SKM-1 treated with dmso at 0.1 percent for 144 hours (cell line): ENCODE measurements at regions not wholly inside any gene's neighbourhood (a gene's known extent, or its start where the extent isn't known, plus 50 kb on each side); places are given as distances from the start of the nearest gene placed in this dataset.
"Not testable (repeated sequence)": the region's sequence is repeated elsewhere in the genome, so short reads cannot be mapped to it uniquely, and the experiment has no call there.

Experiments used
- DNase-seq: peaks from one replicate; lab custom pipeline; 2025; ENCODE audit not compliant: unreplicated experiment; lab: John Stamatoyannopoulos, UW

DNA sequence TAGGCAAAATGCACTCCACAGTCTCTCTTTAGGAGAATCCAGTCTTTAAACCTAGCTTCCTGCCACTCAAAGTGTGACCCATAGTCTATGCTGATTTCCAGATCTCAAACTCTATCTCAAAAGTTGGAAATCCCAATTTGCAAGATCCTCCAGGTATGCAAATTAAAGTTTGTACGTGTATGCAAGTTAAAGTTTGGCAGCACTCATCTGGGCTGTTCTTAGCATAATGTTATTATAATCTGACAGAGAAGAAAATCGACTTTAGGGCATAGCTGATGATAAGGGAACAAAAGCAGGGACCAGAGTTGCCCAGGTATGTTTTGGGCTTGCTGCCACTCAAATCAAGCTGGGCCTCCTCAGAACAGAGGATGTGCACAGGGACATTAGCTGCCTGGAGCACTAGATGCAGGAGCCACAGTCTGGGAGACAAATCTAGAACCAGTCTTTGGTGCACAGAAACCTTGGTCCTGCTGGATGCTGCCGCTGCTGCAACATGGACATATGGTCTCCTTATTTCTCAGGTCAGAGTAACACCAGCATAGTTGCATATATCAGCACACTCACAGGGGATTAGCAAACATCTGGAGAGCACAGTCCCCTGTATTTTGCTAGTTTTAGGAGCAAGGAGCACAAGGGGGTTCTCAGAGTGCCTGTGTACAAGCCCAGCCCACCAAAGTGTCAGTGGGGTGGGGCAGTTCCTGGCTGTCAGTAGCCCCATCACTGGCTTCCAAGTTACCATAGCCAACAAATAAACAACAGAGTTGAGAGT, 242.6 kb downstream of the TTC32 start:
- no peak for DNase-seq

GRCh38 chr2:19656011-19656410, 245.8 kb downstream of the TTC32 start:
- DNase-seq = no peak

- no peak for DNase-seq
Observed at GRCh38 chr2:19654310-19655090, 247.3 kb downstream of the TTC32 start.

DNA sequence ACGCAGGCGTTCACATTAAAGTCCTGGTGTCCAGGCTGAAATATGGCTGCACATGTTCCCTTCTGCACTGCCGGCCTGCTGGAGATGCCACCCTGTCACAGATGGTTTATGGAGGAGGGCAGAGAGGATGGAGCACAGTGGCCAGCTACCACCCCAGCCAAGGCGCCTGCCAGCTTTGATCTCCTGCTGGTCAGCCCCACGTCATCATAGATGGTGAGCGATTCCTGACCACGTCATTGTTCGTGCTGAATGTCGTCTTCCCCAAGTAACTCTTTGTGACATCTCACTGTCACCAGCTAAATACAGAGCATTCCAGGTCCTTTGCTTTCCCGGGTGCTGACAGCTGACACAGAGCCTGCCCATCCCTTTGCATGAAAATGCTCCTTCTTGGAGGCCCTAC, 248.3 kb downstream of the TTC32 start:
- no peak for DNase-seq

GRCh38 chr2:19652811-19653210, 249.0 kb downstream of the TTC32 start:
- DNase-seq = no peak

- no peak for DNase-seq
Observed at GRCh38 chr2:19651466-19651865, 250.3 kb downstream of the TTC32 start.

DNA sequence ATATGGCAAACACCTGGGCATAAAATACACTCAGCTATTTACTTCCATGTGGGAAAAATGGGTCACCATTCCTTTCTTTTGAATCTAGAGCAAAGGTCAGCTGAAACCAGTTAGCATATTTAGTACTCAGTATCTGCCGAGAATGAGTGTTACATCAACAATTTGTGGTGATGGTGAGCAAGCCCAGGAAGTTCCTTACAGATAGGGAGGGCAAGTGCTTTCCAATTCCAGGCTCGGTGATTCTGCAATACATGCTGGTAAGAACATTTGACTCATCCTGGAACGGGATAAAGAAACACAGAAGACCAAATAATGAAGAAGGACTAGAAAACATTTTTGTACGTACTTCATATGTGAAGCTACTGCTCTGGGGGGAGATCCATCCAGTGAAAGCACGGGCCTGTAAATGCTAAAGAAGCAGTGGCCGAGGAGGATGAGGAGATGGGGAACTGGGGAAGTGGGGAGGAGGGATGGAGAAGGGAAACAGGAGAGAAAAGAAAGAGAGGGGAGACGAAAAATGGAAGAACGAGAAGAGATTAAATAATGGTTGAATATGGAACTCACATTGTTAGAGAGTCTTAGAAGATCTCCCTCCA, 251.9 kb downstream of the TTC32 start:
- no peak for DNase-seq

GRCh38 chr2:19649142-19649541, 252.6 kb downstream of the TTC32 start:
- DNase-seq = no peak

DNA sequence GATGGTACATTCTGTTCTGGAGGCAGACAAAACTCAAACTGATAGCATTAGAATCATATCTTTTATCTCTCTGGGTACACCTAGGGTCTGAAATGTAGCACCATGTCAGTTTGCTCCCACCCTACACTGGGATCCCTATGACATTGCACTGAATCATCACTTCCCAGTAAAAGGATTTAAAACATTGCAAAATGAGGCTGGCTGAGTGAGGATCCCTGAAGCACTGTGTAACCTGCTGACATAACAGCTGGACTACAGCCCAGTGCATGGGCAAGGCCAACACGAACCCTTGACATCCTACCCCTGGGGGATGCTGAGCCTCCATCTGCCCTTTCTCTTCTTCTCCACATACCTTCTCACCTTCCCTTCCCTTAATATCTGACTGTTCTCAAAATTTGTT, 253.2 kb downstream of the TTC32 start:
- DNase-seq = no peak

- DNase-seq = no peak
Observed at GRCh38 chr2:19646987-19647386, 254.8 kb downstream of the TTC32 start.

DNA sequence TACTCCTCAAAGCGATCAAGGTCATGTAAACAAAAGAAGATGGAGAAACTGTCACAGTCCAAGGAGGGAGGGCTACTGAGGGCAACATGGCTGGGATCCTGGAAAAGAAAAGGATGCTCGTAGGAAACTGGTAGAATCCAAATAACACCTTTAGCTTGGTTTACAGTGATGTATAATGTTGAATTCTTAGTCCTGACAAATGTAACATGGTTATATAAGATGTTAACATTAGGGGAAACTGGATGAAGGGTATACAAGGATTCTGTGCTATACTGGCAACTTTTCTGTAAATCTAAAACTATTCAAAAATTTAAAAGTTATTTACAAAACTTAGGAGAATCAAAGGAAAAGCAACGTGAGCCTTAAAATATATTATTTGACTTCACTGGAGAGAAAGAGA, 257.0 kb downstream of the TTC32 start:
- no peak for DNase-seq

- no peak for DNase-seq
Observed at GRCh38 chr2:19643117-19643518, 258.7 kb downstream of the TTC32 start.

GRCh38 chr2:19642501-19642900, 259.3 kb downstream of the TTC32 start:
- no peak for DNase-seq

- DNase-seq = no peak
Observed at GRCh38 chr2:19635951-19636510, 265.8 kb downstream of the TTC32 start.

DNA sequence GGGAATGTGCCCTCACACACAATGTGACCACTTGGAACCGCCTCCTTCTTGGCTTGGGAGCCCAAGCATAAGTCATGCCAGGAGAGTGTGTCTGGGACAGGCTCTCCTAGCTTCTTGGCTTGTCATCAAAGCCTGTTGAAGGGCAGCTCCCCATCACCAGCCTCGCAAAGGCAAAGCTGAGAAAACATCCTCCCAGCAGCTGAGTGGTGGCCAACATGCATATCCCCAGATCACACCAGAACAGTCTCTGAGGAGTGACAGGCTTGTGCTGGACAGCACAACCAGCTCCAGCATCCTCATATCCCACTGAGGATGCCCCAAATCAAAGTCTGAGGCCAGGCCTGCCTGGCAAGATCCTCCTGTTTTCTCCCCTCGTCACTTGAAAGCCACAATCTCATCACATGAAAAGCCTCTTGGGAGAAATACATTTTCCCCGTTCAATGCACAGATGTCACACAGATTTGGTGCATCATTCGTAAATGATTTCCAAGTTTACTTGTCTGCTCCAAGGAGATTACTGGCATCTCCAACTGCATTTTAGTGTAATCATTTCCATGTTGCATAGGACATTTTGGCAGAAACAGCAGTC, 269.3 kb downstream of the TTC32 start:
- DNase-seq = no peak

DNA sequence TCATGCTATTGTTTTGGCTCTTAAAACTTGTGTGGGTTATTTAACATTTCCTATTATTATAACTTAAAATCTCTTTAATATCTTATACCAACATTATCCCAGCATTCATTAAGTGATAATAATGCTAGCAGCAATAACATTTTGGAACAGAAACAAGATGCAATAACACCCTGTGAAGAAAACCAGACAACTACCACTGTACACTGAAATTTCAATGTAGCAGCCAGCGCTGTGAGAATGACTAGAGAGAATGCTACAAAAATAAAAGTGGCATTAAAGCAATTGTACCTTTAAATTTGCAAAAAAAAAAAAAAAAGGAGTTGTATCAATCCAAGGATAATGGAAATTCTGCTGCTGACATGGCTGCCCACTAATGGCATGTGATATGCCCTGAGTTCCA, 269.9 kb downstream of the TTC32 start:
- no peak for DNase-seq

GRCh38 chr2:19630921-19631320, 270.9 kb downstream of the TTC32 start:
- DNase-seq = no peak

DNA sequence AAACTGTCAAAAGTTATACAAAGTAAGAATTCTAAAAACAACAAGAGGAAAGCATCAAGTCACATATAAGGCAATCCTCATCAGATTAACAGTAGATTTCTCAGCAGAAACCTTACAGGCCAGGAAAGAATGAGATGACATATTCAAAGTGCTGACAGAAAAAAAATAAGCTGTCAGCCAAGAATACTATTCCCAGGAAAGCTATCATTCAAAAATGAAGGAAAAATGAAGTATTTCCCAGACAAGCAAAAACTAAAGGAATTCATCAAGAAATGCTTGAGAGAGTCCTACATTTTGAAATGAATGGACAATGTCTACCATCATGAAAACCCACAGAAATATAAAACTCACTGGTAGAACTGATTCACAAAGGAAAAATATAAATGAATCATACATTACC, 268.9 kb upstream of the OSR1 start:
- no peak for DNase-seq

DNA sequence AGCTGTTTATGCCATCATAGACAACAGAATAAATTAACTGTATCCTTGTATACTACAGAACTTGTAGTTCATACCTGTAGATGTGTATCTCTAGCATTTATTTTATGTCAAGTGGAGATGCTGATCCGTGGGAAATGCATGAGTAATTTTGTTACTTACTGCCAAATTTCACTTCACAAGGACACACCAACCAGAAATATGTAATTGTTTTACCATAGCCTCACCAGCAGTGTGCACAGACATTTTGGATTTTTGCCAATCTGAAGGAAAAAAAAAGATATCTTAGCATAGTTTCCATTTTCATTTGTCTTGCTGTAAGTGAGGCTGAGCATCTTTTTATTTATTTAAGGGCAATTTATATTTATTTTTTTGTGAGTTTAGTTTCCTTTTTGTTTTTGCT, 265.1 kb upstream of the OSR1 start:
- no peak for DNase-seq

- no peak for DNase-seq
Observed at GRCh38 chr2:19617257-19617848, 258.9 kb upstream of the OSR1 start.

DNA sequence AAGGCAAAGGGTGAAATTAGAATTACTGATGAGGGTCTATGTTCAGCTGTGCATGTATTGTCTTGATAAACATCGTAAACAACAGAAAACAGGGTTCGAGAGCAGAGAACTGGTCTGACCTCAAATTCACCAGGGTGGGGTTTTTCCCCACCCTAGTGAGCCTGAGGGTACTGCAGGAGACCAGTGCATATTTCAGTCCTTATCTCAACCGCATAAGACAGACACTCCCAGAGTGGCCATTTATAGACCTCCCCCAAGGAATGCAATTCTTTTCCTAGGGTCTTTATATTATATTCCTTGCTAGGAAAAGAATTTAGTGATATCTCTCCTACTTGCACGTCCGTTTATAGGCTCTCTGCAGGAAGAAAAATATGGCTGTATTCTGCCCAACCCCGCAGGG, 257.0 kb upstream of the OSR1 start:
- DNase-seq = not testable (repeated sequence)
